HG03103 (cell line): ENCODE measurements at regions not wholly inside any gene's neighbourhood (a gene's known extent, or its start where the extent isn't known, plus 50 kb on each side); places are given as distances from the start of the nearest gene placed in this dataset.

Source experiments
- ATAC-seq: cut with Tn5 transposase; IDR thresholded peaks from one replicate; pipeline ENCODE4 v1.9.1; 2021; ENCODE audit warnings: low read depth; ENCODE audit not compliant: unreplicated experiment

- ATAC-seq = no peak
Observed at GRCh38 chr14:96978525-96979272, 181.5 kb downstream of the VRK1 start.

DNA sequence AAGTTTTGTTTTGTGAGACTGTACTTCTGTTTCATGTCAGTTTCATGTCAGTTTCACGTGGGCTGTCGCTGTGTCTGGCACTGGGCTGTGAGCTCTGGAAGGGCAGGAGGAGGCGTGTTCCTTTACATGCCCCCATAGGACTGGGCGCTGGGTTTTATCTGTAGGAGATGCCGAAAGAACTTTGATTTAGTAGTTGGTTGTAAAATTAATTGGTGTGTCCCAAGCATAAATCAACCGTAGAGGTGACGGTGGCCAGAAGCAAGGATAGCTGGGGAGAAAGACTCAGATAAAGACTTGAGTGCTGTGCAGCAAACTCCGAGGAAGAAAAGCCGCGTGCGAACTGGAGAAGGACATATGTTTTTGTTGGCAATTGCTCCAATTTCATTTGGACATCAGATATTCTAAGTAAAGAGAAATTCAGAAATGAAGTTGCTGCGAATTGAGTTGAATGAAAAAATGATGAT lies 182.5 kb downstream of the VRK1 start:
- ATAC-seq = no peak

- no peak for ATAC-seq
Observed at GRCh38 chr14:96980835-96981234, 183.7 kb downstream of the VRK1 start.

DNA sequence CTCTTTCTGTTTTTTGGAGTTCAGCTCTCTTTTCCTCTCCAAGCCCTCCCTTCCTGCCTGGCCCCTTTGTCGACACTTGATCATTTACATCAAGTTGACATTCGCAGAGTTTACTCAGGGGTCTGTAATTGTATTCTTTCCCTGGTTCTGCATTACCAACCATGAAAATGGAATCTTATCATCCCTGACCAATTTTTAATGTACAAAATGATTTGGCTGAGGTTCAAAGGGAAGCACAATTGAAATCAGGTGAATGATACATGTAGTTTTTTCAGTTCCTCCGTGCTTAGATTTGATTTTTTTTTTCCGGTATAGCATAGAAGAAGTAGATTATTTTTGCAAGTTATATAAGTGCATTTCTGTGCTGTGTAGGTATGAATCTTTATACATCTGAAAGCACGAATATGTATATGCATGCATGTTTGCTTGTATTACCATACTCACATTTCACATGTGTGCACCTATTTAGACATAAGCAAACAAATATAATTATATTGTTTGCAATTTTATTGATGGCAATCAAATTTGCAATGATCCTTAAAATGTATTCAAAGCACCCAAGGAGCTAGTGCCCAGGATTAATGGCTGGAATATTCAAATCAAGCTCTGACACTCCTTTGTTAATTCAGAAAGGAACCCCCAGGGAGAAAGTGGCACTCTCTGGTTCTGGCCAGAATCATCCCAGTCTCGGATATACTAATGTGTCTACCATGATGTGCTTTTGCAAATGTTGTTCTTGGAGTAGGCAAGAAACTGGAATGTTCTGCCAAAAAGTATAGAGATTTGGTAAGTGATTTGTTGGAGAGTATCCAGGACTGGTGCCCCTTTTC lies 189.3 kb downstream of the VRK1 start:
- no peak for ATAC-seq

DNA sequence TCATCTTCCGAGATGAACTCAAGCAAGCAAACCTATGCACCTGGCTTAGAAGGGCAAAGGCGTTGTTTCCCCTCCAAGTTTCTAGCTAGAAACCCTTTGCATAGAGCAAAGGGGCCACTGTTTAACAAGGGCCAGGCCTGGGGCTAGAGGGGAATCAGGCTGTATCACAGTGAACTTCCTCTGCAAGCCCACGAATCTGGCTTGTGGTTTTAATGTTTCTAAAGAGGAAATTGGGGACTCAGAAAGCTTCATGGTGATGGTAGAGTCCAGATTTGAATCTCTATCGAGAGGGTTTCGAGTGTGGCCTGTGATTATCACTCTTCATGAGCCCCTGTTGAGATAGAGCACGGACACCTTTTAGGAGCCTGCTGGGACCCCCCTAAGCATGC lies 189.9 kb downstream of the VRK1 start:
- ATAC-seq = no peak

DNA sequence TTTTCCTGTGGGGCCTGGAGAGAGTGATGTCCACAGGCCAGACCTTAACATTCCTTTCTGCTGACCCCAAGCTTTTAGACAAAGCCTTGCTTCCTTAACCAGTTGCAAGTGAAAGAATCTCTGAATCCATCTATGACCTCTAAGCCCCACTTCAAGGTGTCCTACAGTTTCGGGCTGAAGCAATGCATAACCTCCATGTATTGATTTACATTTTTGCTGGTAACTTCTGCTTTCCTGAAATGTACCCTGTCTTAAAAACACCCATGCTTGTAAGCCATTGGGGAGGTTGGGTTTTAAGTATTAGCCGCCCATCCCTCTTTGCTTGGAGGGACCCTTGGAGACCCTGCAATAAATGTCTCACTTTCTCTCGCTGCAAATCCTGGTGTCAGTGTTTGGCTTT lies 190.6 kb downstream of the VRK1 start:
- no peak for ATAC-seq

- no peak for ATAC-seq
Observed at GRCh38 chr14:96989306-96989705, 192.1 kb downstream of the VRK1 start.

DNA sequence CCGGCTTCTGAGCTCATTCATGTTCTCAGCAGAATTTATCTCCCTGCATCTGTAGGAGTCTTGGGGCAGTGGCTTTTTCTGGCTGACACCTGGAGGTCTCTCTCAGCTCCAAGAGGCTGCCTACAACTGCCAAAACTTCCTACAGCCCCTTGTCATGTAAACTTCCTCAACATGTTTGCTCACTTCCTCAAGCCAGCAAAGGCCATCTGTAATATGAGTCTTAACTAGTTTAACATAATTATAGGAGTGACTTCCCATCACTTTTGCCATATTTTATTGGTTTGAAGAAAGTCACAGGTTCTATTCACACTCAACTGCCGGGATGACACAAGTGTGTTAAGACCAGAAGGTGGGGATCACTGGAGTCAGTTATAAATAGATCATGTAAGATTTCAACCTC lies 194.0 kb downstream of the VRK1 start:
- no peak for ATAC-seq

GRCh38 chr14:96994999-96995398 lies 197.8 kb downstream of the VRK1 start:
- no peak for ATAC-seq

GRCh38 chr14:96997269-96997668 lies 200.1 kb downstream of the VRK1 start:
- ATAC-seq = no peak

GRCh38 chr14:96997996-96998395 lies 200.8 kb downstream of the VRK1 start:
- ATAC-seq = no peak

- ATAC-seq = no peak
Observed at GRCh38 chr14:96999654-97000155, 202.5 kb downstream of the VRK1 start.

GRCh38 chr14:97002454-97002853 lies 205.3 kb downstream of the VRK1 start:
- no peak for ATAC-seq

GRCh38 chr14:97005934-97006333 lies 208.8 kb downstream of the VRK1 start:
- ATAC-seq = no peak

- ATAC-seq = no peak
Observed at GRCh38 chr14:97010491-97011160, 213.4 kb downstream of the VRK1 start.

DNA sequence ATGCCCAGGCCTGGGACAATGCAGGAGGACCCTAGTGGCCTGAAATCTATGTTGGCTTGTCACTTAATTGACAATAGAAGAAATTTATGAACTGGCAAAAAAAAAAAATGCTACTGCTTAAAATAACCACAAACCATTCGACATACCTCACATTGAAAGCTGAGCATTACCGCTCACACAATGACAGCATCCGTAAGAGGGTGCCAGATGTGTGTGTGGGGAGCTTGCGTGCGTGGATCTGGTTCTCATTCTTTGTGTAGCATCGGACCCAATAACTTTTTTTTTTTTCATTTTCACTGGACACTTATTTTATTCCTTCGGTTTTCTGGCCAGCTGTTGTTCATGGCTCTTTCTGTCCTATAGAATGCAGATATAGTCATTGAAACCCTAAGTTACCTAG lies 216.7 kb downstream of the VRK1 start:
- no peak for ATAC-seq

DNA sequence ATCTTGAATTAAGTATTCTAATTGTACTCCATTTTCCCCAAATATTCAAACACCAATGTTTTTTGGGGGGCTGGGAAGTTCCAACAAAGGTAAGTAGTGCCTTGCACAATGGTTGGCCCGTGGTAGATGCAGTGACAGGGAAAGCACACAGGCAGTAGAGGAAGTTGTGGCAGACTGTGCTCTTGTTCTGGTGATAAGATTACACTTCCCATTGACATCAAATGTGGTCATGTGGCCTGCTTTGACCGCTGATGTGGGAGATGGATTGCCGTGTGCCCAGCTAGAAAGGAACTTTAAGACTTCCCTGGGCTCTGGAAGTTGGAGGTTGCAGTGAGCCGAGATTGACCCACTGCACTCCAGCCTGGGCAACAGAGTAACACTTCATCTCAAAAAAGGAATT lies 223.8 kb downstream of the VRK1 start:
- ATAC-seq = no peak

DNA sequence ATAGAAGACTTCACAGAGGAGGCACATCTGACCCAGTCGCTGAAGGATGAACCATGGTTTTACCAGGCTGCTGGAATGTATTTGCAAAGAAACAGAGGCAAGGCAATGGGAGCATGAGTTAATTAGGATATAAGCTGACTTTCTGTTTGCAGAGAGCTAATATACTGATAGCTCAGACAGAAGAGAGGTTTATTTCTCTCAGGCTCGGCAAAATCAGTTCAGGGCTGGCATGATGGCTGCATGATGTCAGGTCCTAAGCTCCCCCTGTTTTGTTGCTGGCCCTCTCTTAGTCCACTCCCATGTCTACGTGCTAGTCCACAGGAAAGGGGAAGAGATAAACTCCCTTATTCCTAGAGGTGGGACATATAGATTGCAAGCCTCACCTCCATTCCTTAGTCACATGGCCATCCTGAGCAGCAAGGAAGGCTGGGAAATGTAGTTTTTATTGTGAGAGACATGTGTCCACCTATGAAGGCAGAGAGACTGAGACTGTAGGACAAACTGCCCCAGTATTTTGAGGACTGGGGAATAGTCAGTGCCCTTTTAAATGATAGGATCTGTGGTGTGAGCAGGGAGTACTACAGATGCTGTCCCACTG lies 224.5 kb downstream of the VRK1 start:
- no peak for ATAC-seq

DNA sequence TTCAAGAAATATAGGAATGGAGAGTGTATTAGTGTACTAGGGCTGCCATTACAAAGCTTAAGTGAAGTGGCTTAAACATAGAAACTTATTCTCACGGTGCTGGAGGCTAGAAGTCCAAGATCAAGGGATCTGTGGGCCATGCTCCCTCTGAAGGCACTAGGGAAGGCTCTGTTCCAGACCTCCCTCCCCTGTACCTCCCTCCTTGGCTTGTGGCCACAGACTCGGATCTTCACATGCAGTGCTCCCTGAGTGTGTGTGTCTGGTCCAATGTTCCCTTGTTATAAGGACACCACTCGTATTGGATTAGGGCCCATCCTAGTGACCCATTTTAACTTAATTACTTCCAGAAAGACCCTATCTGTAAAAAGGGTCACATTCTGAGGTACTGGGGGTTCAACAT lies 225.6 kb downstream of the VRK1 start:
- no peak for ATAC-seq

DNA sequence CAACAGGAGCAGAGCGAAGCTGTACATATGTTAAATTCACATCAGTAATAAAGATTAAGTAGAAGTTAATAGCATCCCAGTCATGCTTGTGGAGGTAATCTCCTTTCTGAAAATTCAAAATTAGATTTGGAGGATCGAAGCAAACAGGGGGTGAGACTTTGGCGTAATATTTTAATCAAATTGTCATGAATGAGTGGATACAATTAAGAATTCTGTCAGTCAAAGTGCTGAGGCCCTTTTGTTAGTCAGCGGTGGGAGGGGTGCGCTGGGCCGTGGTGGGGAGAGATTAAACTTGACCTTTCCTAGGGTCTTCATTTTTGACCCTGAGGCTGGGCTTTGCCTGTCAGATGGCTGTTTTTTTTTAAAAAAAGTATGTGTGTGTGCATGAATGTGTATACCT lies 226.7 kb downstream of the VRK1 start:
- ATAC-seq = no peak

DNA sequence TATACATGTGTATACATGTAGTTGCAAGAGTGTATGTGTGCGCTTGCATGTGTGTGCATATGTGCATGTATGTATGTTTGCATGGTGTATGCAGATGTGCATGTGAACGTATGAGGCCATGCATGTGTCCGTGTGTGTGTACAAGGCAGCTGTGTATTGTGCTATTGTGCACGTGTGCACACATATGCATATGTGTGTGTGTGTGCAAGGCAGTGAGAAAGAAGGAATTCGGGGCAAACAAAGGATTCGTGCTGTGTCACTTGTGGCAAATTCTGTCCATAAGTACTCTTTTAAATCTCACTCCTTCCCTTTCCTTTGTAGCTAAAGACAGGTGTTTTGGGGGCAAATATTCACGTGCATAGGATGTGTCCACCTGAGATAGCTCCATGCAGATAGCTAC lies 227.1 kb downstream of the VRK1 start:
- no peak for ATAC-seq
